ENCODE measurements at regions not wholly inside any gene's neighbourhood (a gene's known extent, or its start where the extent isn't known, plus 50 kb on each side); places are given as distances from the start of the nearest gene placed in this dataset.

- TF ChIP-seq CTCF (IDR thresholded peaks at IDR 0.05): no peak
- ATAC-seq (ENCODE audit: low FRiP score): no peak
- DNase-seq (ENCODE audit: low spot score): no peak
Observed at GRCh38 chr2:195468771-195469170, 188.3 kb upstream of the SLC39A10 start.

GRCh38 chr2:195466427-195466826, 190.6 kb upstream of the SLC39A10 start:
- no peak for ATAC-seq (ENCODE audit: low FRiP score)
- DNase-seq (ENCODE audit: low spot score): no peak
- no peak for TF ChIP-seq CTCF (IDR thresholded peaks at IDR 0.05)

- no peak for TF ChIP-seq CTCF (IDR thresholded peaks at IDR 0.05)
- ATAC-seq (ENCODE audit: low FRiP score): no peak
- no peak for DNase-seq (ENCODE audit: low spot score)
Observed at GRCh38 chr2:195461010-195461409, 196.0 kb upstream of the SLC39A10 start.

- DNase-seq (ENCODE audit: low spot score) (no peak), ATAC-seq (ENCODE audit: low FRiP score) (no peak)
- TF ChIP-seq CTCF (IDR thresholded peaks at IDR 0.05): no peak
Observed at GRCh38 chr2:195458936-195459335, 198.1 kb upstream of the SLC39A10 start.

- TF ChIP-seq CTCF (IDR thresholded peaks at IDR 0.05): no peak
- no peak for ATAC-seq (ENCODE audit: low FRiP score)
- DNase-seq (ENCODE audit: low spot score): no peak
Observed at GRCh38 chr2:195457873-195458272, 199.2 kb upstream of the SLC39A10 start.

GRCh38 chr2:195456771-195457170, 200.3 kb upstream of the SLC39A10 start:
- DNase-seq (ENCODE audit: low spot score) (no peak), ATAC-seq (ENCODE audit: low FRiP score) (no peak)
- TF ChIP-seq CTCF (IDR thresholded peaks at IDR 0.05): no peak

GRCh38 chr2:195451160-195451559, 205.9 kb upstream of the SLC39A10 start:
- TF ChIP-seq CTCF (IDR thresholded peaks at IDR 0.05): no peak
- DNase-seq (ENCODE audit: low spot score) (no peak), ATAC-seq (ENCODE audit: low FRiP score) (no peak)

All from omental fat pad (tissue), 3 donors.